Fibroblast of skin of right quadriceps (primary cell): ENCODE measurements at regions not wholly inside any gene's neighbourhood (a gene's known extent, or its start where the extent isn't known, plus 50 kb on each side); places are given as distances from the start of the nearest gene placed in this dataset.
"Not testable (repeated sequence)": the region's sequence is repeated elsewhere in the genome, so short reads cannot be mapped to it uniquely, and the experiment has no call there.

Source experiments
- DNase-seq: peaks from one replicate; pipeline ENCODE4 v3.0.0-alpha.2; 2013

- no peak for DNase-seq
Observed at GRCh38 chr12:4191149-4191548, 82.4 kb upstream of the CCND2 start.

- peak; percentile 22 for DNase-seq
Observed at GRCh38 chr12:4190366-4191063, 83.0 kb upstream of the CCND2 start.

GRCh38 chr12:4189721-4190120 is 83.8 kb upstream of the CCND2 start:
- no peak for DNase-seq

GRCh38 chr12:4187916-4188315 is 85.6 kb upstream of the CCND2 start:
- no peak for DNase-seq

- not testable (repeated sequence) for DNase-seq
Observed at GRCh38 chr12:4187315-4187714, 86.2 kb upstream of the CCND2 start.

GRCh38 chr12:4178424-4179170 is 95.0 kb upstream of the CCND2 start:
- DNase-seq = no peak

- DNase-seq = no peak
Observed at GRCh38 chr12:4177262-4177661, 96.3 kb upstream of the CCND2 start.

- no peak for DNase-seq
Observed at GRCh38 chr12:4176168-4176567, 97.4 kb upstream of the CCND2 start.

GRCh38 chr12:4174417-4174816 is 99.1 kb upstream of the CCND2 start:
- no peak for DNase-seq

- DNase-seq = peak; percentile 22
Observed at GRCh38 chr12:4172999-4173398, 100.6 kb upstream of the CCND2 start.

- no peak for DNase-seq
Observed at GRCh38 chr12:4171742-4172141, 101.8 kb upstream of the CCND2 start.

- no peak for DNase-seq
Observed at GRCh38 chr12:4169959-4170358, 103.6 kb upstream of the CCND2 start.

GRCh38 chr12:4169531-4169930 is 104.0 kb upstream of the CCND2 start:
- no peak for DNase-seq

- DNase-seq = no peak
Observed at GRCh38 chr12:4168036-4168435, 105.5 kb upstream of the CCND2 start.

GRCh38 chr12:4164559-4165558 is 108.7 kb upstream of the CCND2 start:
- DNase-seq = peak; percentile 90

- no peak for DNase-seq
Observed at GRCh38 chr12:4164188-4164558, 109.4 kb upstream of the CCND2 start.

GRCh38 chr12:4161718-4162117 is 111.8 kb upstream of the CCND2 start:
- DNase-seq = no peak

GRCh38 chr12:4160314-4161040 is 113.1 kb upstream of the CCND2 start:
- no peak for DNase-seq

GRCh38 chr12:4159851-4160250 is 113.7 kb upstream of the CCND2 start:
- no peak for DNase-seq

- DNase-seq = no peak
Observed at GRCh38 chr12:4158306-4158705, 115.3 kb upstream of the CCND2 start.

GRCh38 chr12:4157122-4157521 is 116.4 kb upstream of the CCND2 start:
- DNase-seq = no peak

GRCh38 chr12:4156317-4156716 is 117.2 kb upstream of the CCND2 start:
- no peak for DNase-seq
